Spleen (tissue), 11 donors: ENCODE measurements at regions not wholly inside any gene's neighbourhood (a gene's known extent, or its start where the extent isn't known, plus 50 kb on each side); places are given as distances from the start of the nearest gene placed in this dataset.

Experiments used
- DNase-seq: peaks from one replicate; pipeline ENCODE4 v3.0.0-alpha.2; 2020
- H3K27ac ChIP-seq, 8 donors: fragments of 200-600 bp; sonication (generic) in 7 of 8; 1 replicate in 4 of 8; 2 replicates in 4 of 8; pipeline versions ENCODE4 v1.5.0 to v1.8.0; 2016 to 2021; ENCODE audit warnings: inconsistent platforms in 4 of 8, mild to moderate bottlenecking in 4 of 8, moderate library complexity in 1 of 8
- H3K27me3 ChIP-seq, 7 donors: fragments of 200-600 bp; sonication (generic) in 6 of 7; replicated peaks in 1 of 7; 1 replicate in 4 of 7; 2 replicates in 3 of 7; pipeline versions ENCODE4 v1.5.0 to v1.8.0; 2016 to 2021; ENCODE audit warnings: inconsistent platforms in 3 of 7, mild to moderate bottlenecking in 1 of 7
- H3K36me3 ChIP-seq, 6 donors: fragments of 200-600 bp; sonication (generic) in 5 of 6; 1 replicate in 4 of 6; 2 replicates in 2 of 6; pipeline versions ENCODE4 v1.5.0 to v1.8.0; 2016 to 2021; ENCODE audit warnings: inconsistent platforms in 2 of 6
- H3K4me1 ChIP-seq, 6 donors: fragments of 200-600 bp; sonication (generic) in 5 of 6; 1 replicate in 3 of 6; 2 replicates in 3 of 6; pipeline versions ENCODE4 v1.5.0 to v1.8.0; 2016 to 2021; ENCODE audit warnings: inconsistent platforms in 3 of 6
- H3K4me3 ChIP-seq, 8 donors: fragments of 200-600 bp; sonication (generic) in 7 of 8; 1 replicate in 4 of 8; 2 replicates in 4 of 8; pipeline versions ENCODE4 v1.5.0 to v1.8.0; 2016 to 2021; ENCODE audit warnings: inconsistent platforms in 4 of 8, mild to moderate bottlenecking in 4 of 8, moderate library complexity in 2 of 8
- H3K9me3 ChIP-seq, 8 donors: fragments of 200-600 bp; sonication (generic) in 7 of 8; 1 replicate in 4 of 8; 2 replicates in 4 of 8; pipeline versions ENCODE4 v1.5.0 to v1.8.0; 2016 to 2021; ENCODE audit warnings: inconsistent platforms in 4 of 8
- POLR2A ChIP-seq, 3 donors: fragments of 450-650 bp; IDR thresholded peaks; one replicate each; pipeline ENCODE4 v1.5.1; 2017; ENCODE audit warnings: antibody characterized with exemption in 3 of 3, mild to moderate bottlenecking in 1 of 3
- POLR2AphosphoS5 ChIP-seq, 3 donors: sonication (generic); formaldehyde crosslinking; IDR thresholded peaks; one replicate each; pipeline ENCODE4 v1.5.1; 2017; ENCODE audit warnings: antibody characterized with exemption in 3 of 3
- WGBS, 5 donors: extraction: QIAGEN DNeasy Blood & Tissue Kit in 3 of 5; methylation state at CpG; one replicate each; pipeline versions ENCODE4 v1.1.5 to v1.1.7; 2013 to 2018; 5-methylcytosine and 5-hydroxymethylcytosine counted together
- intact Hi-C: fragments of 100-400 bp; cut with DNase I; formaldehyde crosslinking; loops from one replicate; pipeline ENCODE4 v1.15.0; 2023; ENCODE audit warnings: low total_unique reads
- TF ChIP-seq, protein P1 (sequence below), 11 experiments: fragments of 200-600 bp in 7 of 11; fragments of 450-650 bp in 4 of 11; sonication (generic) in 4 of 11; IDR thresholded peaks in 8 of 11; conservative IDR thresholded peaks in 3 of 11; 1 replicate in 7 of 11; 2 replicates in 4 of 11; pipeline versions ENCODE4 v1.4.0 to v1.8.0; 2016 to 2021; ENCODE audit warnings: antibody characterized with exemption in 11 of 11, inconsistent platforms in 4 of 11, mild to moderate bottlenecking in 1 of 11
- donor health status: healthy with polysubstance abuse.
- donor health status: DM: no; HTN: no; CAD: no; lungs with moderate emphysema.
- donor health status: DM: no; HTN: no; CAD: no.
- donor health status: Bipolar disorder and iron deficiency.
- donor health status: healthy.
- donor health status: DM: no; HTN: no; CAD: no.
- donor health status: DM: yes; HTN: yes; CAD: no.

DNA sequence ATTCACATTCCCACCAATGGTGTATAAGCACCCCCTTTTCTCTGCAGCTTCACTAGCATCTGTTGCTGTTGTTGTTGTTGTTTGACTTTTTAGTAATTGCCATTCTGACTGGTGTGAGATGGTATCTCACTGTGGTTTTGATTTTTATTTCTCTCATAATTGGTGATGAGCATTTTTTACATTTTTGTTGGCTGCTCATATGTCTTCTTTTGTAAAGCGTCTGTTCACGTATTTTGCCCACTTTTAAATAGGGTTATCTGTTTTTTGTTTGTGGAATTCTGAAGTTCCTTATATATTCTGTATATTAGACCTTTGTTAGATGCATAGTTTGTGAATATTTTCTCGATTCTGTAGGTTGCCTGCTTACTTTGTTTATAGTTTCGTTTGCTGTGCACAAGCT lies 278.4 kb upstream of the TNP1 start:
- 84 to 95% (median 88%) methylated on average over 4 of the region's 4 CpGs for WGBS, 5 donors
- Histone ChIP-seq H3K27ac (no peak overlapping the region), H3K4me3 (no peak overlapping the region), H3K9me3 (peaks cover 2 to 79% (median 68%) of the 10 kb centered on the region in 8 donors), H3K36me3 (no peaks in the 10 kb centered on the region), H3K27me3 (no peaks in the 10 kb centered on the region), H3K4me1 (no peaks in the 10 kb centered on the region)
- intact Hi-C loops, result no loop called here
- TF ChIP-seq POLR2A (IDR thresholded peaks at IDR 0.05) (no peak), POLR2AphosphoS5 (IDR thresholded peaks at IDR 0.05) (no peak)
- TF ChIP-seq, protein P1, sequence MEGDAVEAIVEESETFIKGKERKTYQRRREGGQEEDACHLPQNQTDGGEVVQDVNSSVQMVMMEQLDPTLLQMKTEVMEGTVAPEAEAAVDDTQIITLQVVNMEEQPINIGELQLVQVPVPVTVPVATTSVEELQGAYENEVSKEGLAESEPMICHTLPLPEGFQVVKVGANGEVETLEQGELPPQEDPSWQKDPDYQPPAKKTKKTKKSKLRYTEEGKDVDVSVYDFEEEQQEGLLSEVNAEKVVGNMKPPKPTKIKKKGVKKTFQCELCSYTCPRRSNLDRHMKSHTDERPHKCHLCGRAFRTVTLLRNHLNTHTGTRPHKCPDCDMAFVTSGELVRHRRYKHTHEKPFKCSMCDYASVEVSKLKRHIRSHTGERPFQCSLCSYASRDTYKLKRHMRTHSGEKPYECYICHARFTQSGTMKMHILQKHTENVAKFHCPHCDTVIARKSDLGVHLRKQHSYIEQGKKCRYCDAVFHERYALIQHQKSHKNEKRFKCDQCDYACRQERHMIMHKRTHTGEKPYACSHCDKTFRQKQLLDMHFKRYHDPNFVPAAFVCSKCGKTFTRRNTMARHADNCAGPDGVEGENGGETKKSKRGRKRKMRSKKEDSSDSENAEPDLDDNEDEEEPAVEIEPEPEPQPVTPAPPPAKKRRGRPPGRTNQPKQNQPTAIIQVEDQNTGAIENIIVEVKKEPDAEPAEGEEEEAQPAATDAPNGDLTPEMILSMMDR (IDR thresholded peaks at IDR 0.05 in 8 of 11, conservative IDR thresholded peaks at IDR 0.05 in 3 of 11), result no peak
- DNase-seq, result no peak

DNA sequence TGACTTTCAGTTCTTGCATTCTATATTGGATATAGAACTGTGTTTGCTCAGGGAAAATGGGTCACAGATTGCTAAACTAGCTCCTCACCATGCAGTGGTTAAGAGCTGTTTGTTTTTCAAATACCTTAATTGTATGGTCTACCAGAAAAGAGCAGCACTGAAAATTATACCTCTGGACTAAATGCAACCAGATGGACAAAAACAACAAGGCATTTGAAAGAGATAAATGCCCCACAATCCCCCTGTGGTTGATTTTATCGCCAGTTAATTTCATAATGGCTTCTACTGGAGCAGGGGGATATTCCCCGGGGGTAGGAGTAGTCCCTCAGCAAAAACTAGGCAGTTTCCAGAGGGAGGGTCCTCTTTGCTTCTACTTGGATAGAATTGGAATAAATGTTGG lies 267.9 kb upstream of the TNP1 start:
- Histone ChIP-seq H3K4me1 (no peaks in the 10 kb centered on the region), H3K27me3 (peaks cover 0 to 5% (median 0%) of the 10 kb centered on the region in 7 donors), H3K27ac (no peak overlapping the region), H3K4me3 (no peak overlapping the region), H3K36me3 (no peaks in the 10 kb centered on the region), H3K9me3 (no peaks in the 10 kb centered on the region)
- 86 to 97% (median 88%) methylated on average over 2 of the region's 2 CpGs for WGBS, 5 donors
- no peak for TF ChIP-seq POLR2A (IDR thresholded peaks at IDR 0.05)
- no peak for TF ChIP-seq POLR2AphosphoS5 (IDR thresholded peaks at IDR 0.05)
- TF ChIP-seq, protein P1 (IDR thresholded peaks at IDR 0.05 in 8 of 11, conservative IDR thresholded peaks at IDR 0.05 in 3 of 11), result no peak
- no peak for DNase-seq
- intact Hi-C loops, result no loop called here

DNA sequence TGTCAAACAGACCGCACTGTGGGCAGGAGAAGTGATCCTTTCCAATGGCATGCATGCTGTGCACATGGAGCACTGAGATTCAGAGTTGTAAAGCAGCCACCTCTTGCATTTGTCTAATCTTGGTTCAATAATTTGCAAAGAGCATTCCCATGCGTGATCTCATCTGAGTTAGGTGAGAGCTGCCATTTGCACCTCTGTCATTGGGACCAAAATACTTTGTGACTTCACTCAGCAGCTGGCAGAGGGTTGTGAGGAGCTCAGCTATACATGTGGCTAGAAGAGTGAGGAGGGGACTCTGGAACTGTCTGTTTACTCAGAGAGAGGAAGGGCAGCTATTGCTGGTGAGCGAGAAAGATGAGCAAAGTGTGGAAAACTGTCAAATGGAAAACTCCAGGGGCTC lies 265.1 kb upstream of the TNP1 start:
- TF ChIP-seq POLR2AphosphoS5 (IDR thresholded peaks at IDR 0.05) (no peak), POLR2A (IDR thresholded peaks at IDR 0.05) (no peak)
- TF ChIP-seq, protein P1 (IDR thresholded peaks at IDR 0.05 in 8 of 11, conservative IDR thresholded peaks at IDR 0.05 in 3 of 11), result no peak
- H3K9me3 ChIP-seq, result no peaks in the 10 kb centered on the region
- no peaks in the 10 kb centered on the region for H3K4me1 ChIP-seq
- intact Hi-C loops, result no loop called here
- 81 to 92% (median 86%) methylated on average over 3 of the region's 3 CpGs for WGBS, 5 donors
- no peak overlapping the region for H3K27ac ChIP-seq
- H3K36me3 ChIP-seq, result no peaks in the 10 kb centered on the region
- H3K27me3 ChIP-seq, result peaks cover 0 to 5% (median 0%) of the 10 kb centered on the region in 7 donors
- no peak for DNase-seq
- H3K4me3 ChIP-seq, result no peak overlapping the region

- intact Hi-C loops, result no loop called here
- Histone ChIP-seq H3K4me1 (no peaks in the 10 kb centered on the region), H3K4me3 (no peak overlapping the region), H3K27me3 (peaks cover 0 to 10% (median 0%) of the 10 kb centered on the region in 7 donors), H3K27ac (no peak overlapping the region), H3K9me3 (no peaks in the 10 kb centered on the region), H3K36me3 (no peaks in the 10 kb centered on the region)
- TF ChIP-seq POLR2AphosphoS5 (IDR thresholded peaks at IDR 0.05), result no peak
- TF ChIP-seq, protein P1 (IDR thresholded peaks at IDR 0.05 in 8 of 11, conservative IDR thresholded peaks at IDR 0.05 in 3 of 11), result no peak
- no peak for TF ChIP-seq POLR2A (IDR thresholded peaks at IDR 0.05)
- 73 to 95% (median 91%) methylated on average over 2 of the region's 2 CpGs for WGBS, 5 donors
- DNase-seq, result no peak
Observed at GRCh38 chr2:217124050-217124449, 264.2 kb upstream of the TNP1 start.
